Activated CD4-positive, CD25-positive, alpha-beta regulatory T cell treated with anti-CD3 and anti-CD28 coated beads, Interleukin-2, amount 50 U/mL, for 72 hours (primary cell): ENCODE measurements at regions not wholly inside any gene's neighbourhood (a gene's known extent, or its start where the extent isn't known, plus 50 kb on each side); places are given as distances from the start of the nearest gene placed in this dataset.
"Not testable (repeated sequence)": the region's sequence is repeated elsewhere in the genome, so short reads cannot be mapped to it uniquely, and the experiment has no call there.

ENCODE experiments used
- DNase-seq: peaks from one replicate; pipeline ENCODE4 v3.0.0; 2021

DNA sequence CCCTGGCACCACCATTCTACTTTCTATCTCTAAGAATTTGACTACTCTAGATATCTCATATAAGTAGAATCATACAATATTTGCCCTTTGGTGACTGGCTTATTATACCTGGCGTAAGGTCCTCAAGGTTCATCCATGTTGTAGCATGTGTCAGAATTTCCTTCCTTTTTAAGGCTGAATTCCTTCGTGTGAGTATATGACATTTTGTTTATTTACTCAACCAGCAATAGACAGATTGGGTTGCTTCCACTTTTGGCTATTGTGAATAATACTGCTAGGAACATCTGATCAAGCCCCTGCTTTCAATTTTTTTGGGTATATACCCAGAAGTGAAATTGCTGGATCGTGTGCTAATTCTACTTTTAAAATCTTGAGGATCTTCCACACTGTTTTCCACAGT, 232.8 kb upstream of the MCHR2 start:
- DNase-seq, result no peak

GRCh38 chr6:100223952-100224351, 229.9 kb upstream of the MCHR2 start:
- not testable (repeated sequence) for DNase-seq

- no peak for DNase-seq
Measured at GRCh38 chr6:100220543-100220942, 226.5 kb upstream of the MCHR2 start.

- DNase-seq, result no peak
Measured at GRCh38 chr6:100217225-100218012, 223.4 kb upstream of the MCHR2 start.

DNA sequence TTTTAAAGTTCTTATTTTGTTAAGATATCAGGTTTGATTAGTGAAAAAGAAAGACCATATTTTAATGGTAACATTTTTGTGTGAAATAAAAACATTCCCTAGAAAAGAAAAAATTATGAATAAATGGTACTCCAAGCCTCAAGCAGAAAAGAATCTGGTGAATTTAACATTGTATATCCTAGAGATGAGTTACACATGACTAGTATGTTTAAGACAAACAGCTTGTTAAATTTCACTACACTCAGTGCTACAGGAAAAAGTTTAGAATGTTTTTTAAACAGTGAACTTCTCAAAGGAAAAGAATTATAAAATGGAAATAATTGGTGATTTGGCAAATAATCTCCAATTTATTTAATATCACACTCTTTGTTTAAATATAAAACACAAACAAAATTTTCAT, 222.7 kb upstream of the MCHR2 start:
- DNase-seq, result no peak

- DNase-seq, result no peak
Measured at GRCh38 chr6:100212131-100212530, 218.1 kb upstream of the MCHR2 start.

DNA sequence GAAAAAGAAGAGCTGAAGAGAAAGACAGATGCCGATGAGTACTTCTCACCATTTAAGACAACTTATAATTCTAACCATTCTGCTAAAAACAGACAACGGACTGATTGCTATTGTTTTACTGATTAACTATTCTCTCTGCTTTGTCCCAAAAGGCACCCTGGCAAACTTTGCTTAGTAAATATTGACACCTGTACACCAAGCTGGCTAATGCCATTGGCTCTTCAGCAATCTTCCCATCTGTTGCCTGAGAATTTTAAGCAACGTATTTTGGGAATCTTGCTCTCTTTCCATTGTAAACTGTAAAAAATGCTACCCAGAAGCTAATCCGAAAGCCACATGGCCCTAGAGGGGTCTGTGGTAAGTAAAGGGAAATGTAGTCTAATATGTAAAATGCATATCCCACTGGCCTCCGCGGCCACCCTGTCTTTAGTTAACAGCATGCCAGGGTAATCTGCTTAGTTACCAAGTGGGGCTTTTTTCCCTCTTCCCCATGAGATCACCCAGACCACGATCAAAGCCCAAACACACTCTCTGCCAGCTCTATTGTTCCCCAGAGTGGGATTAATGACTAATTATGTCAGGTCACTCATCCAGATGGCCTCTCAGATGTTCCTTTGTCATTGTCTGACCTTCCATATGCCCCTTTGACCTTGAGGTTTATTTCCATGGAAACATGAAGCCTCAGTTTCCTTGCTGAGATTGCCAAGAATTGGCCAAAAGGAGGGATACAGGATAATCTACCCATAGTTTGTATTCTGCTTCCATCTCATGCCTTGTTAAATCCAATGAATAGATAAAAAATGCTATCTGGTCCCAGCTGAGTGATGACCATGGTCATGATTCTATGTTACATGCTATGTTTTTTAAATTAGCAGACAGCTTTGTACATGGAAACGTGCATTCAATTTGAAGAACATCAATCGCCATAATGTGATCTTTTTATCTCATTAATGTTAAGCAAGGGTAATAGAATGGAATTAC, 216.4 kb upstream of the MCHR2 start:
- no peak for DNase-seq

DNA sequence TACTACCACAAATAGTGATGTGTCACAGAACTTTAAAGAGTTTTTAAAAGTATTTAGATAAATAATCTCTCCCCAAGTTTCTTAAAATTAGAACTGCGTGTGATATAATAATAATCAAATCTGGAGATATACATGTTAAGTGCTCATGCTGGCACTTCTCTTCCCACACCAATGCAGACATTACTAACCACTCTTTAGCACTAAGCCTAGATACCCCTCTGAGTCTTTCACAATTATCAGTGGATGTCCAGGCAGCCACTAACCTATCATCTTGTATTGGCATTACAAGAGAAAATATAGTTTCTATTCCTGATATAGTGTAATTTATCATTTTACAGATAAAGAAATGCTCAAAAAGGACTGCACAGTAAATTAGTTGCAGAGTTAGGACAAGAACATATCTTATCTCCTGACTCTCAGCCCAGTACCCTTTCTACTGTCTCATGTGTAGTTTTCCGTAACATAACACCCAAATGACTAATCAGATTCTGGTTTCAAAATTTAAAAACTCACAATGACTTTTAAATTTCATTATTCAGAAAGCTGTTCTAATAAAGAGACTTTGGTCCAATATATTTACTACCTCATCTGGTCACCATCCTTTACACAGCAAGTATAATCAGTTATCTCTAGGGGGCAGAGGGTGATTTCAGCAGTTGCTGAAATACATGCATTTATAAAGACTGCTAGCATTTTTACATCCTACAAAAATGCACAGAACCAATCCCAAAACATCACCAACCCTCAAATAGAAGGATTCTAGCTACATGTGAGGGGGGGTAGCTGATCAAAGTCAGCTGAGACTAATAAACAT, 215.5 kb upstream of the MCHR2 start:
- no peak for DNase-seq

- no peak for DNase-seq
Measured at GRCh38 chr6:100203400-100203799, 209.4 kb upstream of the MCHR2 start.

DNA sequence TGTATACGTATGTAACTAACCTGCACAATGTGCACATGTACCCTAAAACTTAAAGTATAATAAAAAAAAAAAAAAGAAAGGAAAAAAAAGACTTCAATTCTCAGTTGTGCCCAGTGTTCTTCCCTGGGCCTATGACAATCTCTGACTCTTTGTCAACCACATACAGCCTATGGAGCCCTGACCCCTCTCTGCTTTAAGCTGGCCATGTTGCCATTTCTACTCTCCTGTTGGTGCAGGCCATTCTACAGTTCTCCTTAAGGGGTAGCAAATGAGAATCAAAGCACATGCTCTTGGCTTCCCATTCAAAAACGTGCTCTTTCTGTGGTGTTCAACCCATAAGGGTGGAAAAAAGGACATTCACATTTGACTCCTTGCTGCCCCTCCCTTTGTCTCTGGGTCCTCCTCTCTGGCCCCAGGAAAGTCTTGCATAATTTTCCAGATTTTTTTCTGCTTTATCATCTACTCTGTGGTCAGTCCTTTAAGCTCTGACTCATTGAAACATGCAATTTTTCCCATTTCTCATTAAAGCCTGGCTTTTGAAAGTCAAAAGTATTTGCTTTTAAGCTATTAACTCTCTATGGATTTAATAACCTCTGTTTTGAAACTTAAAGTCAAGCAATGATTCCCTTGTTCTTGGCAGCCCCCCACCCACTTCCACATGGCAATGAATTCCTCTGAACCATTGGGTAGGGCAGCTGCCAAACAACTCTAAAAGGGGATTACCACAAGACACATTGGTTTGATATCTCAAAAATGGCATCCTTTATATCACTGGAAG, 208.6 kb upstream of the MCHR2 start:
- no peak for DNase-seq

DNA sequence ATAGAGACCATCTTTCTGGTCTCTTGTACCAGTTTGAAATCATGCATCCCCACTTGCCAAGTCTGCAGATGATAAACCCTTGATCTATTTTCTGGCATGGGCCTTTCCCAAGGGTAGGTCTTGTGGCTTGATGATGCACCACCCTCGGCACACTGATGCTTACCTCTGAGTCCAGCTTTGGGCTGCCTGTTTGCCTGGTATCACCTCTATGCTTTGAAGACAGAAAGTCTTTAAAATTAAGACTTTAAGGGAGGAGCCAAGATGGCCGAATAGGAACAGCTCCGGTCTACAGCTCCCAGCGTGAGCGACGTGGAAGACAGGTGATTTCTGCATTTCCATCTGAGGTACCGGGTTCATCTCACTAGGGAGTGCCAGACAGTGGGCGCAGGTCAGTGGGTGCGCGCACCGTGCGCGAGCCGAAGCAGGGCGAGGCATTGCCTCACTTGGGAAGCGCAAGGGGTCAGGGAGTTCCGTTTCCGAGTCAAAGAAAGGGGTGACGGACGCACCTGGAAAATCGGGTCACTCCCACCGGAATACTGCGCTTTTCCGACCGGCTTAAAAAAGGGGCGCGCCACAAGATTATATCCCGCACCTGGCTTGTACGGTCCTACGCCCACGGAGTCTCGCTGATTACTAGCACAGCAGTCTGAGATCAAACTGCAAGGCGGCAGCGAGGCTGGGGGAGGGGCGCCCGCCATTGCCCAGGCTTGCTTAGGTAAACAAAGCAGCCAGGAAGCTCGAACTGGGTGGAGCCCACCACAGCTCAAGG, 202.4 kb upstream of the MCHR2 start:
- not testable (repeated sequence) for DNase-seq

DNA sequence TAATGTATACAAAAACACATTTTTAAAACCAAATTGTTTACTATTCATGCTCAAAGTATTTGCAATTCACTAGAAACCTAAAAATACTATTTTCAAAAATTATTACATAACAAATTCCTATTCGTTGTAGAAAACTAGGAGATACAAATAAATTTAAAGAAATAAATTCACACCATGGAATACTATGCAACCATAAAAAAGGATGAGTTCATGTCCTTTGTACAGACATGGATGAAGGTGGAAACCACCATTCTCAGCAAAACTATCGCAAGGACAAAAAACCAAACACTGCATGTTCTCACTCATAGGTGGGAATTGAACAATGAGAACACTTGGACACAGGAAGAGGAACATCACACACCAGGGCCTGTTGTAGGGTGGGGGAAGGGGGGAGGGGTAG, 201.2 kb upstream of the MCHR2 start:
- DNase-seq, result not testable (repeated sequence)

DNA sequence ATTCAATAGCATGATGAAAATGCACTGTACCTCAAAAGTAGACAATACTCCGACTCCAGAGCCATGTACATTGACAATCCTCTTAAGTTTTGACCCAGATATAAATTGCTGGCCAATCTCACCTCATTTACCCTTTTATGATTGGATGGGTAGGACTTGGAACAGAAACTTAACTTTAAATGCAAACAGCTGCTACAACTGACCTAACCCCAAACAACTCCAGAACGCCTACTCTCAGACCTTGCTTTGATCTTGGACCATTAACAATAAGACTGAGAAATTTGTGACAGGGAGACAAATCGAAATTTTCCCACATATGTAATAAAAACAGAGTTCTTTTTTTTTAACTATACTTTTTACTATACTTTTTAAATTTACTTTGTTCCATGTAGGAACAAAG, 200.5 kb upstream of the MCHR2 start:
- no peak for DNase-seq

DNA sequence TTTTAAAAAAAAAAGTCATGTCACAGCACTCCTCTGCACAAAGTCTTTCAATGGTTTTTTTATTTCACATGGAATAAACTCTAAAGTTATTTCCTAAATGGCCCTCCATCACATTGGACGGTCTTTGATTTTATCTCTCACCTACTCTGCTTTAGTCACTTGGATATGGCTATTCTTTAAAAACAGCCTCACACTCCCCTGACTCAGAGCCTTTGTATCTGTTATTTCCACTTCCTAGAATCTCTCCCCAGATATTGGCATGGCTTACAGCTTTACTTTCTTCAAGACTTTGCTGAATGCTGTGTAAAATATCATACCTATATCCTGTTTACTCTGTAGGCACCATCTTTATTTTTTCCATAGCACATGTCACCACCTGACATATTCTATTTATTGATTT, 194.7 kb upstream of the MCHR2 start:
- no peak for DNase-seq

- no peak for DNase-seq
Measured at GRCh38 chr6:100186552-100186951, 192.5 kb upstream of the MCHR2 start.

GRCh38 chr6:100185615-100186014, 191.6 kb upstream of the MCHR2 start:
- no peak for DNase-seq

GRCh38 chr6:100184473-100184872, 190.4 kb upstream of the MCHR2 start:
- no peak for DNase-seq

DNA sequence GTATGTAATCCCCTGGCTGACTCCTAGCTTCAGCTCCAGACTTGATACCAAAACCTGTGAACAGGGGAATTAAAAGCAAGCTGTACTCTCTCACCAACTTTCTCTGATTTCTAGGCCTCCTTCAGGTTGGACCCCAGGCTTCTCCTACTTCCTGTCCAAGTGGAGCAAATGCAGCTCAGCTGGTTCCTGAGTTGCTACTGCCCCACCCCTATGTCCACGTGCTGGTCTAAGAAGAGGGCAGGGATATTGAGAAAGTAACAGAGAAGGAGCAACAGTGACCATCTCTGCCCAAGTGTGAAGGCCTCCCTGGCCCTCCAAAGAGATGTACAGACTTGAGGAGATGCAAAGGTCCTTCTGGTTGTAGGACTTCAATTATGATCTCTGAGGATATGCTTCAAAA, 188.3 kb upstream of the MCHR2 start:
- no peak for DNase-seq

DNA sequence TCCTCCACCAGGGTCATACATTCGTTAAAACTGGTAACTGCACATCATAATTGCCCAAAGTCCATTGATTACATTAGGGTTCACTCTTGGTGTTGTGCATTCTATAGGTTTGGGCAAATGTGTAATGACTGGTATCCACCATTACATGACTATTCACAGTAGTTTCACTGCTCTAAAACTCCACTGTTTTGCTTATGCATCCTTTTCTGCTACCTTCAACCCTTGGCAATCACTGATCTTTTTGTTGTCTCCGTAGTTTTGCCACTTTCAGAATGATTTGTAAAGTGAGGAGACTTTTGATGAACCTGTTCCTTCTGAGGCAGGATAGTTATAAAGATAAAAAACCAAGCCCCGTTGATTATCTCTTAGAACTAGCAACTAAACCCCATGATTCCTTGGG, 187.3 kb upstream of the MCHR2 start:
- no peak for DNase-seq

- DNase-seq, result no peak
Measured at GRCh38 chr6:100179576-100179975, 185.6 kb upstream of the MCHR2 start.

DNA sequence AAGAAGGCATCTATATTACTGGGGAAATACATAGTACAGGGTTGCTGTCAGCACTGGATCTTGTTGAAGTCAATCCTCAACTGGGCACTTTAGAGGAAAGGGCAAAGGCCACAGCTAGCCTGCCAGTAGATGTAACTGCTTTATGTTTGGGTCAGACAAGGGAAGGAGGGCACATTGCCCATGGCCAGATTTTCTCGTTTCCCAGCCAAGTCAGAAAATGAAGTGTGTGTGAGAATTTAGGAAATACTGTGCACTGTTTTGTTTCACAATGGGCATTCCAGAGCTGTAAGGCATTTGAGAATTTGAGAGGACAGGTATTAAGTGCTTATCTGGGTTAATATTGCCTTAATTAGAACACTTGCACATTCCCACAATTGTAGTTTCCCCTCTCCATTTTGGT, 183.9 kb upstream of the MCHR2 start:
- DNase-seq, result no peak
